Fibroblast of skin of left biceps (primary cell): ENCODE measurements at regions not wholly inside any gene's neighbourhood (a gene's known extent, or its start where the extent isn't known, plus 50 kb on each side); places are given as distances from the start of the nearest gene placed in this dataset.
A peak's percentile ranks its signal among the peaks of the same experiment; 100 is the strongest.
"Not testable (repeated sequence)": the region's sequence is repeated elsewhere in the genome, so short reads cannot be mapped to it uniquely, and the experiment has no call there.

ENCODE experiments used
- DNase-seq, 2 experiments: peaks; one replicate each; pipeline ENCODE4 v3.0.0-alpha.2; 2013; ENCODE audit warnings: low read depth in 2 of 2

DNA sequence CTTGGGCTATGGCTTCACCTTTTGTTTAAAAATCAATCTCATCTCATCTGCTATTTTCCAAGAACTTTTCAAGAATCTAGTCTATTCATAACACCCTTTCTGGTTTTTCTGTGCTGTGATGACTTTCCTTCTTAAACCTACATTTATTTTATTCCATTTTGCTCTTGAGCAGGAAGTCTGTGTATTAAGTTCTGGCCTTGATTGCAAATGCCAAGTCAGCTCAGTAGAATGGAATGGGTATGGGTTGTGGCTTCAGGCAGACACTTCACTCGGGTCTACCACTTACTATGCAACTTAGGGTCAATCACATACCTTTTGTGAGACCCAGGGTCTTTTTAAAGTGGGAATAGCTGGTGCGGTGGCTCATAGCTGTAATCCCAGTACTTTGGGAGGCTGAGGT is 522.3 kb downstream of the TRIML1 start:
- no peak for DNase-seq

DNA sequence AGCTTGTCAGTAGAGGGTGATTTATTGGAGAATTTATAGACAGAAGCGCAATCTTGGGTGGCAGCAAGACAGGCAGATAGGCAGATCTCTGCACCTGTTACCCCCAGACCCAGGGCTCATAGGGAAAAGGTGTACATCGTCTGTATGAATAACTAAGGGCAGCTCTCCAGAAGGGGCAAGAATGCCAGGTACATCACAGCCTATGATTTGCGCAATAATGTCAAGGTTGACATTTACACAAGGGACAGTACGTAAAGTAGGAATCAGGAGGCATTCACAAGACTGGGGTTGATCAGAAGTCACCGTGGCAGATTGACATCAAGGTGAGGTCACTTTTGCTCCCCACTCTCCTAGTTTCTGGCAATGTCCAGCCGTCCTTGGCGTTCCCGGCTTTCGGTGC is 524.1 kb downstream of the TRIML1 start:
- no peak for DNase-seq

DNA sequence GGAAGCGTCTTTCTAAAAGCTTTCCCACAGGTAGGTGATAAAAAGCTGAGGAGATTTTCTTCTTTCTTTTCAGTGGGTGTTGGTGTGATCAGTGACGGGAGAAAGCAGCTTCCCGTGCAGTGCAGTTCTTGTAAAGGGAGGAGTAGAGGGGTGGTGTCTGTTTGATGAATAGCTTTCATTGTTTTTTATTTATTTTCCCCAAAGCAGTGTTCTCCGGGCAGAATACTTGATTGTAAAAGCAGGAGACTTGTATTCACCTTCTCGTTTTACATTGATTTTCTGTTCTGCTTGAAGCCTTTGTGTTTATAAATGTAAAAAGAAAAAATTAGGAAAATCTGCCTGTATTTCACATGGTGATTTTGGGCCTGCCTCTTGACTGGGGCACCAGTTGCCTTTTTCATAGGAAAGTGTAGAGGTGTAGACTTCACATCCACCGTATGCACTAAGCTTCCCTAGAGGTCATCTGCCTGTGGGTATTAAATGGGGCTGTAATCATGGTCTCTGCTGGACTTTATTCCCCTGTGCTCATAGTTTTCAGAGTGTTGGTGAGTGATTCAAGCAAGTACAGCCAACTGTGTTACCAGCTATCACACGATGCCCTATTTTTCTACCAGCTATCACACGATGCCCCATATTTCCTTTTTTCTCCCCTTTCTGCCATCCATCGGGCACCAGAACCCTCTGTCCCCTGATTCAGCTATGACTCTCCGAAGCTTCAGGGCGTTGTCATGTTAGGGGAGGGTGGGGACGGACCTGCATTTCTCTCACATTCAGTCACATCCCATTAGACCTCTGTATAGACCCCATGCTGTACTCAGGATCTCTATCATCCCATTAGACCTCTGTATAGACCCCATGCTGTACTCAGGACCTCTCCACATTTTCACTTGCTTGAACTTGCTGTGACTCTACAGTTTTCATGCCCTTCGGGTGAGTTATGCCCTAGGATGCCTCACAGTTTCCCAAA is 526.5 kb downstream of the TRIML1 start:
- no peak for DNase-seq

DNA sequence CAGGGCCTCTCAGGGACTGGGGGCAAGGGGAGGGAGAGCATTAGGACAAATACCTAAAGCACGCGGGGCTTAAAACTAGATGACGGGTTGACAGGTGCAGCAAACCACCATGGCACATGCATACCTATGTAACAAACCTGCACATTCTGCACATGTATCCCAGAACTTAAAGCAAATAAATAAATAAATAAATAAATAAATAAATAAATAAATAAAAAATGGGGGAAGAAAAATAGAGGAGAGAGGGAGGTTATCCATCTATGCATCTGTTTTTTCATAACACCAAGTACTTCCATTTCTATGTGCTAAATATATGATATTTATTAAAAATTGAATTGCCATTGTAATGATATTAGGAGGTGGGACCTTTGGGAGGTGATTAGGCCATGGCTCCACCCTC is 539.5 kb downstream of the TRIML1 start:
- not testable (repeated sequence) for DNase-seq

DNA sequence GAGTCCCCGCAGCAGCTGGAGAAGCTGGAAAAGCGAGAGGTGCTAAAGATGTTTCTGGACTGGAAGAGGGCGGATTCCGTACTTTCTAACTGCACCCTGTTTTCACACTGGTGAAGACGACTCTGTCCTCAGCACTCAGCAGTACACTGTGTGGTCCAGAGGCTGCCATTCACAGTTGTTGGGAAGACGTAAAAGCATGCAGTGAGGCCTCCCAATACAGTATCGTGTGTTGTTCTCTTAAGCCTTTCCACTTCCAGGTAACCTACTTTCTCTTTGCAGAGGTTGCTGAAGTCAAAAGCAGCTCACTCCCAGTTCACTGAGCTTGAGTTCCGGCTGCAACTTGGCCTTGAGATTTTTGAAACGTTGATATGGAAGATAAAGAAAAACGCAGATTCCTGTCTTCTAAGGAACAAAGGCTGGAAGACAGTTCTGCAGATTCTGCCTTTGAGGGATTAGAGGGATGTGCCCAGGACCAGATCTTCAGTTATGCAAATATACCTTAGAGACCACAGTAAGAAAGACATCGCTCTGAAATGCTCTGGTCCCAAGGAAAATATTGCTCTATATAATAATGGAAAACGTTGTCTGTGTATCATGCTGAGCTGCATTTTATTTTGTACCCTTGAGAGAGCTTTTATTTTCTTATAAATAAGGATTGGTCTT is 540.9 kb downstream of the TRIML1 start:
- no peak for DNase-seq

DNA sequence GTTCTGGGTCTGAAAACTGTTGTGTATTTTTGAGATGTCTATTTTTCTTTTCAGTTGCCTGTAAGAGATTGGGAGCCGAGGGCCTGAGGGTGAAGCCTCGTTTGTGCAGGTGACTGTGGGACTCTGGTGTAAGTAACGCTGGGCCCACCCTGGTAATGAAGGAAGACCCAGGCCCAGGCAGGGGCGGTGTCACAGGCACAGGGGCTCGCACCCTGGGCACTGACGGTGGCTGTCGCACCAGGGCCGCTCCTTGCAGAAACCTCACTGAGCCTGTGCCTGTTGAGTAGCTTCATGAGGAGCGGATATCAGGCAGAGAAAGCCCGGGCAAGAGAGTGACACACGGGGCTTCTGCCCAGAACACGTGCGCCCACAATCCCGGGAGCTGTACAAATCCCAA is 541.4 kb downstream of the TRIML1 start:
- DNase-seq, result no peak

DNA sequence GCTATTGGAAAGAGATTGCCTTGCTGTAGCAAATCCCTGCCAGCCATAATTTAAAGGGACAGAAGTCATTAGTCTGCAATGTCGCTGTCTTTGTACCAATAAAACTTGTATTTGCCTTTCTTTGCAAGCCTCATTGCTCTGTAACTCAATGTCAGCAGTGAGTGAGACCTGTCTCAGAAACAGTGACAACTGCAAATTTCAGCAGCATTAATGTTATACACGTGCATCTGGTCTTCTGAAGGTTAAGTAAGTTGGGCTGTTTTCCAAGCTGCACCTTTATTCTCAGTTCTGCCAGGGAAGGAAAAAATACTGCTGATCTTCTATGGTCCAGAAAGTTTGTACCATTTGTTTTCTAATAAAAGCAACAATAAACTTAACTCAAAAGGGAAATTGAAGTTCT is 543.1 kb downstream of the TRIML1 start:
- no peak for DNase-seq

DNA sequence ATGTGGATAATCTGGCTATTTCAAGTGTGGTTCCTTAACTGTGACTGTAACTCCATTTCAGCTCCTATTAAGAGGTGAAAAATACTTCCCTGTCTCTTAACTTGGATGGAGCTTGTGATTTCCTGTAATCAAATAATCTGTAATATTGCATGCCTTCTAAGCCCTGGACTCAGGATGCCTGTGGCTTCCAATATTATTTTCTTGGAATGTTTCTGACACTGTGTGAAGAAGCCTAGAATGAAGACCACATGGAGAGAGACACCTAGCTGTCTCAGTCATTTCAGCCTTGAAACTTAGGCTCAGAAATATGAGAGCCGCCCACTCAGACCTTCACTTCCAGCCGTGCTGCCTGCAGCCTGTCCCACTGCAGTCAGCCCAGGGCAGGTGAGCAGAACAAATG is 544.3 kb downstream of the TRIML1 start:
- DNase-seq, result peak in 1 of 2 experiments; percentile 40

DNA sequence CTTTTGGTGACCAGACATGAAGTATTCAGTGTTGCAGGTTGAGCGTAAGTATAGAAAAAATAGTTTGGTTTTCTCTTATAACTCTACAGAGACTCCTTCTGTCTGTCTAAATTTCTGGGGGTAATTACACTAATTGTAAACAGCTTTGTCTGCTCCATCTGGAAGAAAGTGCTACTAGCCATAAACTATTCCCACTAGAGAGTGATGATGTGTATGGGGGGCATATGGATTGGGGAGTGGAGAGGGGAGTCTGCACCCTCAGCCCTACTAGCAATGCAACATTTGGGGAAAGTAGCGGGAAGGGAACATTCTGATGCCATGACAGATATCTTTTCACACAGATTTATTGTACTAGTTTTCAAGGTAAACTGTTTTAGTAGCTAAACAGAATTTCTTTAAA is 549.7 kb downstream of the TRIML1 start:
- peak; percentile 50 to 52 for DNase-seq

DNA sequence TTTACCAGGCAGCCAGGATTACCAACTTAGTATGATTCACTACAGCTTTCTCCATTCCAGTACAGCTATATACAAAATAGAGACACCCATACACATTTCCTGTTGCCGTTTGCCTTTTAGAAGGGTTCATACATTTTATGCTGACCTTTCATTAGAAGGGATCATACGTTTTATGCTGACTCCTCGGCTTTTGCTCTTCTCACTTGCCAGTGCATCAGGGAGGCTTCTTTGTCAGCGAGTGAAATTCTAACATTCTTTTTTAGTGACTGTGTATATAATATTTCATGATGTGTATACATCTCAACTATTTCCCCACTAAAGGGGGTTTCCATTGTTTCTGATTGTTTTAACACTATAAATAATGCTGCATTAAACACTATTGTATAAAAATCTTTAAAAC is 552.6 kb downstream of the TRIML1 start:
- peak; percentile 41 to 50 for DNase-seq

DNA sequence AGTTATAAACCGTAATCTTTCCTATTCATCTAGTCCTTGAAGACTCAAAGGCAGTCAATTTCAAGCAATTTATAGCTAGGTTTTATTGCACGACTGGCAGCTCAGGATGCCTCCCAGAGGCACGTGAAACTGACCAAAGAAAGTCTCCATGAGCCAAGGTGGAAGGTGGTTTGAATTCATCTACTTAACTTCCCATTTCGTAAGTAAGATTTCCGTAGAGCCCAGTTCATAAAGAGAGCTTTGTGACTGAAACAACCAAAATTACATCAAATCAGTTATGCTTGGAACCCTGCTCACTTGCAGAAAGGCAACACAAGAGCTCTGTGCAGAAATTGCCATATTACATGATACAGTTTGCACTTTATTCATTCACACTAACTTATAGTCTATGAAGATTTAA is 556.0 kb downstream of the TRIML1 start:
- no peak for DNase-seq

DNA sequence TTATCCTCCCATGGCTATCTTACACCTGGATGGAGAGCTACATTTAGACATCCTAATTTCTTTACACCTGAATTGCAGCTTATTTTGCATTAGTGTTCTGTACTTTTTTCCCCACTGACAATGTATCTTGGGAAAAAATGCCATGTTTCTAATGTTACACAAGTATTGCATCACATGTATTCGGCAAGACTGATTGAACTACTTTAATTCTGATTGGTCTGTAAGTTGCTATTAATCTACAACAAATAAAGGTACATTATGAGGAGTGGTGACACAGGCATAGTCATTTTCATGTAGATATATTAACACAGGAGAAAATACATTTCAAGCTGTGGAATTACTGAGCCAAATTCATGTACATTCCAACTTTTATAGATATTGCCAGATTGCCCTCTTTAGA is 558.0 kb downstream of the TRIML1 start:
- DNase-seq, result no peak

DNA sequence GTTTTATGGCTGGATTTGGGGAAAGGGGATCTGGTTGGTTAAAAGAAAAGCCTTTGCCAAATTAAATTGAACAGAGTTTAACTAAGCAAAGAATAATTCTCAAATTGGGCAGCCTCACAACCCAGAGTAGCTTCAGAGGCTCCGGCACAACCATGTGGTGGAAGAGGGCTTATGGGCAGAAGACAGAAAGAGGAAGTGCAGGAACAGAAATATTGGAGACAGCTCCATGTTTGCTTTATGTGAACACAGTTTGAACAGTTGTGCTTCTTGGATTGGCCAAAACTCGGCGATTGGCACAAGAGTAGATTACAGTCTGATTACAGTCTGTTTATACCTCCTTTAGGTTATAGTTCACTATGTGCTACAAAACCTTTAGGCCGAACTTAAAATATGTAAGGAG is 562.7 kb downstream of the TRIML1 start:
- DNase-seq, result no peak

DNA sequence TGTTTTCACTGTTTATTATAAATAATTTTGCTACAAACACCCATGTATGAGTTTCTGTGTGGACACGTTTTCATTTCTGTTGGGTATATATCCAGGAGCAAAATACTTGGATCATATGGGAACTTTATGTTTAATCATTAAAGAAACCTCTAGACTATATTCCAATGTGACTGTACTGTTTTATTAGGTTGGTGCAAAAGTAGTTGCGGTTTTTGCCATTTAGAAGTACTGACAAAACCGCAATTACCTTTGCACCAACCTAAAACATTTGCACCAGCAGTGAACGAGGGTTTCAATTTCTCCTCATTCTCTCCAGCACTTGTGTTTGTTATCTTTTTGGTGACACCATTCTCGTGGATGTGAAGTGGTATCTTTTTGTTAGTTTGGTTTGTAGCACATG is 565.0 kb downstream of the TRIML1 start:
- no peak for DNase-seq

DNA sequence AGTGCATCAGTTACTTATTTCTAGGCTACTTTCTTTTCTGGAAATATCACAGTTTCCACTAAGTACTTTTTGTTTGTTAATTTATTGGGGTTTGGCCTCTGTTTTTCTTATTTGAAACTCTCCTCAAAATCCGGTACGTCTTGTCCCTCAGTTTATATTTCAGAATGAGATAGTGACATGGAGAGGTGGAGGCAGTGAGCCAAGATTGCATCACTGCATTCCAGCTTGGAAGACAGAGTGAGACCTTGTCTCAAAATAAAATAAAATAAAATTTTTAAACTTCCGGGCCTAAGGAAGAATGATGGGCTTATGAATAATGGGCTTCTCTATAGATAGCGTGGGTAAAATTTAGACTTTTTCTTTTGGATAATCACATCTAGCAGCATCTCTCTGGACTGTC is 567.8 kb downstream of the TRIML1 start:
- DNase-seq, result no peak

DNA sequence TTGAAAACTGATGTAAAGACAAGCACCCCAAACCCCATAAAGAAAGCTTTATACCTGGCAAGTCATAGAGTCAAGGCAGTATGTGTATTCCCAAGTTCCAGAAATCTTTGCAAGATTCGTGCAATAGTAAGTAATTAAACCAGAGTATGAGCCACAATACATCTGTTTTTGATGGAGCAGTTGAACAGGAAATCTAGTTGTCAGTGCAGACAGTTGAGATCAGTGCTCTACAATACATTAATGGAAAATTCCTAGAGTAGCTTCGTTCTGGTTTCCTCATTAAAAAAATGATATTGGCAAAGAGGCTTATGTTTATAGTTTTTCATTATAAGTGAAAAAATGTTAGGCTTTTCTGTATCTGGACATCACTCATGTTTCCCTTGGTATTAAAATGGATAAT is 575.3 kb downstream of the TRIML1 start:
- peak; percentile 79 to 85 for DNase-seq

DNA sequence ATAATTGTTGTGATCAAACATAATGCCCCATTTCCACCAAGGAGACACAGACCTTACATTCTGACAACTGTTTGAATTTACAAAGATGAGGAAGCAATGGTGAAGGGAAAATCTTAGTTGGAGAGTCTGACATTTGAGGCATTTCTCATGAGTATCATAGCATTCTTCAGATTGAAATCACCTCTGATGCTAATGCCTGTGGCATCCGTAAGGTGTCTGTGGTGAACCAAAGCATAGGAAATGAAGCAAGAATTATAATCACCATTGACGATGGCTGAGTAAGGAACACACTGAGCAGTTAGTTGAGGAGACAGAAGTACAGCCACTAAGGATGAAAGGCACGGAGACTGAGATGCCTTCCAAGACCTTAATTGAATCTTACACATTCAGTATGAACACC is 575.7 kb downstream of the TRIML1 start:
- DNase-seq, result peak; percentile 93 to 94

DNA sequence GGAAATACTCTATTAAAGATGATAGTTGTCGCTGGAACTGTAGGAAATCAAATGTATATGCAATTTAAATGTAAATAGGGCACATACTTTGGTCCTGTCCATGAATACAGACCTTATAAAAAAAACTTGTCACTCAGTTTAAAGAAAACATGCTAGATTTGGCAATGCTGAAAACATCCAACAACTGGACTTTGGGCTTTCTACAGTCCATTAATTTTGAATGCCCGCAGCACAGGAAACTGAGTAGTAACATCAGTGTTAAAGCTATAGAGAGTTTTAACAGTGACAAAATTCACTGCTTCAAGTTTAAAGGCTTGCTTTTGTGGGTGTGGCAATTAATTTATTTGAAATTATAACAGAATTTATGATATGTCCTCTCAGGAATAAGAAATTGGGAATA is 578.4 kb downstream of the TRIML1 start:
- no peak for DNase-seq

DNA sequence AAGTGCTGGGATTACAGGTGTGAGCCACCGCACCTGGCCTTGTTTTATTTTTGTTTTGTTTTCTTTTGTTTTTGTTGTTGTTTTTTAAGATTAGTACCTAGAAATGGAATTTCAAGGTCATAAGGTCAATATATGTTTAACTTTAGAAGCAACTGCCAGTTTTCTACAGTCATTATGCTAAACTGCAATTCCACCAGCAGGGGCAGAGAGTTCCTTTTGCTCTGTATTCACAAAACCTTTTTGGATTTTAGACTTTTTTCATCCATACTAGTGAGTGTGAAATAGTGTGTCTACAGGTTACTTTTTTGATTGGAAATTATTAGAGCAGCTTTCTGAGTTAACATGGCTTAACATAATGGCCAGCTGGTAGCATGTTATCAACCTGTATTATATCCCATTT is 580.6 kb downstream of the TRIML1 start:
- DNase-seq, result no peak

DNA sequence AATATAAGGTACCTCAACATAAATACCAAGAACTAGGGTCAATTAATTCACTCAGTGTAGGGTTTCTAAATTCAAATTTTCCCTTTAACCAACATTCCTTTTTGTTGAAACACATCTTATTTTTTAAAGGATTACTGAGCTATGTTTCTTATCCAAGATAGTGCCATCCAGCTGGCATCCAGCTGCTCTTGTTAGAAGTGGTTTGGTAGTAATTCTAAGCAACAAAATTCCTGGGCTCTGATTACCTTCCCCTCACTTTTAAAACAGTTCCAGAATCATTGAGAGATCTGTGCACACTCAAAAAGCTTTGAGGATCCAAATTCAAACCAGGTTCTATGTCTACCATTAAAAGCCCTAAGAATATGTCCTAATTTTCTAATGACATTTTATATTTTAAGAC is 583.7 kb downstream of the TRIML1 start:
- DNase-seq, result no peak

DNA sequence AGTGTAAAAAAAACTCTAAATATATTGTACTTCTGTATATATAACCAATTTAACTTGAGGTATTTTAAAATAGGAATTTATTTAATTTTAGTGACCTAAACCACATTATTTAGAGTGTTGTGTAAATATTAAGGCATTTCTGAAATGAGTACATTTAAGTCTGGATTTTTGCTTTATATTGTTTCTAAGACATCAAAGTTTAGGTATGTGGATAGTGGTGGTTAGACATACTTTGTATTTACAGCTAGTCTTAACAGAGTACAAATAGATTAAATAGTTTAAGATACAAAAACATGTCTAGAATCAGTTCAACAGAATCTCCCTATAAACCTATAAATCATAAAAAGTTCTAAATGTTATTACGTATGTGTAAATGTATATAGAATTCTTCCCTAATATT is 588.5 kb downstream of the TRIML1 start:
- no peak for DNase-seq

DNA sequence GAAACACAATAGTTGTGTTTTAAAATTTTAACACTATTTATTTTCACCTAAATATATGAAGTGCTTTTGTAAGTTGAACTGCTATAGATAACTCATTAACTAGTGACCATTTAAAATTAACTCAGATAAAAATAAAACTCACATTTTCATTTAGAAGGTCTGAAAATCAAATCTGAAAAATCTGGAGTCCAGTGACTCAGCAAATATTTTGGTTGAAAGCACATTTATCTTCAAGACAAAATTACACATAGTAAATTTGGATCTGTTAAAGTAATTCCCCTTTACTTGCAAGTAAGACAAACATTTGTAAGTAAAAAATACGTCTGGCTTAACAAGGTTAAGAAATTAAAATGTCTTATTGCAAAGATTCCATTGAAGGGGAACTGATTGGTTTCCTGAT is 589.1 kb downstream of the TRIML1 start:
- DNase-seq, result no peak

DNA sequence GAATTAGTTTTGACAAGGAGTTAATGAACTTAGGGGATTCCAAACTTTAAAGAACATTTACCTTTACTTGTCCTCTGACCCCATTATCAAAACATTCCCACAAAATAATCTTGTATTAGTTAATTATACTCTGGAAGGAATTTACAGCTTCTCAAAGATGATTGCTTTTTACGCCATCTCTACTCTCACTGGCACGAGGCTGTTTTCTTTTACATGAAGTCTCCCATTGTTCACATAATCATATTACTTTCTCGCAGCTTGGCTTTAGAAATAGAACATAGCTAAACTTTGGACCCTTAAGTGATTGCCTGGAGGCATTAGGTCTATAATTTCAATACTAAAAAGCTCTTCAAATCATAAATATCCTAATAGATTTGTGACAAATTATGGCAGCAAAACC is 592.9 kb downstream of the TRIML1 start:
- no peak for DNase-seq
